ENCODE measurements at regions not wholly inside any gene's neighbourhood (a gene's known extent, or its start where the extent isn't known, plus 50 kb on each side); places are given as distances from the start of the nearest gene placed in this dataset.
A peak's percentile ranks its signal among the peaks of the same experiment; 100 is the strongest.

DNA sequence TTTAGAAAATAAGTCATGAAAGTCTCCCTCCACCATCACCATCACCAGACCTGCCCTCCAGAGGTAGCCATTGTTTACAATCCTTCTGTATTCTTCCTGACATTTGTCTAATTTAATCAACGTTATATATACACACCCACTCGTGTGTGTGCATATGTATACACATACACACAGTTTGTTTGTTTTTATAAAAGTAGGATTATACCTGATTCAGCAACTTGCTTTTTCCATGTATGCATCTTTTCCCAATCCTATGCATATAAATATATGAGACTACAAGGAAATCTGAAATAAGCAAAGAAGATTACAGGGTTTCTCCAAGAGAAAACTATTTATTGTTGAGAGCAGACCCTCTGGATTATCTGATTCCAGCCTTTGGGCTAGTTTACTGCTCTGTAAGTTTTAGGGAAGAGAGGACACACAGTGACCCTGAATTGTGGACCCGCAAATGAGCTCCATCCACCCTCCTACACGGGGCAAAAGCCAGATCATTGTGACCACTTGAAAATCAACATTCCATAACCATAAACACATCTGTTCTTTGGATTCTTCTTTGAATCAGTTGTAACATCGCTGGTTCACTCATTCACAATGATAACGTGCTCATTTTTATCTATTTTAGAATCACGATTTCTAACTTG is 104.3 kb downstream of the CPN2 start:
- no peak for DNase-seq (ENCODE audit: low read depth in 3 of 3, low spot score in 2 of 3)

DNA sequence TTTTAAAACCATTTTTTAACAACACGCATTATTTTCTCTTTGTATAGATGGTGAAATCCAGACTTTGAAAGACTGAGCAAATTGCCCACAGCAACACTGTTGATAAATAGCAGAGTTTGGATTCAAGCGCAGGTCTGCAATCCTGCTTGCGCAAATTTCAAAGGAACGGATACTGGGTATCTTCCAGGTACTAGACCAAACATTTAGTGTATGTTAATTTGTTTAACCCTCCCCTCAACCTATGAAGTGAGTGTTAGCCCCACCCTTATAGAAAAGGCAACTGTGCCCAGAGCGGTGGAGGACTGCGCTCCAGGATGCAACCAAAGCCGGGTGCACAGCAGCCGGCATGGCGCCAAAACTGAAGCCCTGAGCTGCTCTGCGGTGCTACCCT is 103.8 kb downstream of the CPN2 start:
- no peak for DNase-seq (ENCODE audit: low read depth in 3 of 3, low spot score in 2 of 3)

DNA sequence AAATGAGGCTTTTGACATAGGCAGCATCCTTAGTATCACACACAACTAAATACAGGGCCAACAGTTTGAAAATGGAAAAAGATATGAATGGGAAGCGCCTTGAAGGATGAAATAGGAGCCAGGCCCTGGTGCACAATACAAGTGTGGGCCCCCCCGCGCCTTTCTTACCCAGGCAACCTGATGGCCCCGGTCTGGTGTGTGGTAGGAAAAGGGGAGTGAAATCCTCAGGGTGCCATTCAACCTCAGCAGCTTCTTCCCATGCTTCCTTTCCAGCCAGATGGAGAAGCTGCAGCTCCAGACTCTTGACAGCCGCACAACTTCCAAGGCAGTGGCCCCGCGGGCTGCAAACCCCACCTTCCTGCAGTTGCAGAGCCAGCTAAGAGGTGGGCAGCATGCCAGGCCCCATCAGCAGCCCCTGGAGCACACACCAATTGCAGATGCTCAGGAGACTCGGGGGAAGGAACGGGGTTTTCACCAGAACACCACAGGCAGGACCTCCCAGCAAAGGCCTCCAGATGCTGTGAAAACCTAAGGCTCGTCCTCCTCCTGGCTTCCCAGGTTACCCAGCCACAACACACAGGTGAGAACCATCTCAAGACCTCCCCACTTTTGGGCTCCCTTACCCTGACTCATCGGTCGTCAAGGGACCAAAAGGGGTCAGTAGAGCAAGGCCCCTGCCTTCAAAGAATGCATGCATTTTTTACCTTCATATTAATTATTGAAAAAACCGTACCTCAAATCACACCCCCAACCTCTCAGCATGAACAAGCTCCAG is 101.6 kb downstream of the CPN2 start:
- DNase-seq (ENCODE audit: low read depth in 3 of 3, low spot score in 2 of 3), result no peak

DNA sequence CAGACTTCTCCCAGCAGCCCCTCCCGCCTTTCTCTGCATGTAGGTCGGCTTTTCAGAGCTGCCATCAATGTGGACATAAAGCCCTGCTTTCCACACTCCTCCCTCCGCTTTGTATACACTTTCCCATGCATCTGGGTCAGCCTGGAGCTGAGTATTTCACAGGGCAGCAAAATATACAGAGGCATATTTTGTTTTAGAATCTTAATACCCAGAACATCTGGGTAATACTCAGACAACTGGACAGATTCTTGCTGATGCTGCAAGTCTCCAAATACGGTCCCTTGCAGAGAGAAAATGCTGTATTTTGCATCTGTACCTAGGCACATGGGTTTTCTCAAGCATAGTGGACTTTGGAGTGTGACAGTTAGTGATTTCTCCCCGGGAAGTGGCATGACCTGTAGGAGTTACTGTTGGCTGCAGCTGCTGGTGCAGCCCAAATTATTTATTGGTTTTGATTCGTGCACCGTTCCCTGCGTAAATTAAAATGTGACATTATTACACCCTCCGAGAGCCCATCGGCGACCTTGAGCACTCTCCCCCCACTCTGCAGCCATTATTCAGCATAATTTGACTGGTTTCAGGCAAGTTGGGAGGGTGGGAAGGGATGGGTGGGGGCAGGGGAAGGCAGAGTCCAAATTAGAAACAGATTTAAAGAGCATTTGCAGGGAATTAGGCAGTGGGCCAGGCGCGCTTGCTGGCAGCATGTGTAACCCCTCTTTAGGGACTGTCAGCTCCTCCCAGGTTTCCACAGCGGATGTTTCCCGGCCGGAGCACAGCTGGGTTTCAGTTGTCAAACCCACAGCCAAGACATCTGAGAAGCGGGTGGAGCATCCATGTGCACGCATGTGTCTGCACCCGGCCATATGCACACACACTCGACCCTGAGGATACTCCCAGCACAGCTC is 100.8 kb downstream of the CPN2 start:
- DNase-seq (ENCODE audit: low read depth in 3 of 3, low spot score in 2 of 3), result peak in 1 of 3 donors; percentile 72

DNA sequence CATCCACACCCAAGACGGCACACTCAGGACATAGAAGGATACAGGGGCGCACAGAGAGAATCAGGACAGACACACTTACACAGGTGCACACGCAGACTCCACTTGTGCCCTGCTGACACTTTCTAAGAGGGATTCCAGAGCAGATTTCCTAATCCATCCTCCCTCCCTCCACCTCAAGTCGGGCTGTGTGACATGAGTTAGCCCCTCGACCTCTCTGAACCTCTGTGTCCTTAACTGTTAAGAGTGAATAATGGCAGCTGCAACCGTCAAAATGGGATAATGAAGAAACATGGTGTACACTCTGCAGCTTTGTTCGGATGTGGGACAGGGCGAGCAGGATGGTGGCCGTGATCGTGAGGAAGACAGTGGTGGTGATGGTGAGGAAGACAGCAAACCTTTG is 100.1 kb downstream of the CPN2 start:
- no peak for DNase-seq (ENCODE audit: low read depth in 3 of 3, low spot score in 2 of 3)

DNA sequence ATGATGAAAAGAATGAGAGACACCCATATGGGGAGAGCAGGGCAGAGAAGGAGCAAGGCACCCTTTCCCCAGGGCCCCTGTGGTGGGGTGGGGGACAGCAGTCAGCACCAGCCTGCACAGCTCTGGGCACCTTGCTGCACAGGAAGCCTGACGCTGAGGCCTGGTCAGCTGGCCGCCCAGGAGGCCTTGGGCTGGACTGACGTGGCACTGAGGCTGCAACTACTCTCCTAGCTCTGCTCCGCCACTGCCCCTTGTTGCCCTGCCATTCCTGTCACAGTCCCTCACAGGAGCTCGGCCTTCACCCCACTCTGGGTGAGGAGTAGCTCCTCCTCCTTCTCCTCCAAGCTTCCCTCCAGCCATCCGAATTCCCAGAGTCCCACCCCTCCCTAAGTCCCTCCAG is 99.7 kb downstream of the CPN2 start:
- DNase-seq (ENCODE audit: low read depth in 3 of 3, low spot score in 2 of 3), result no peak

DNA sequence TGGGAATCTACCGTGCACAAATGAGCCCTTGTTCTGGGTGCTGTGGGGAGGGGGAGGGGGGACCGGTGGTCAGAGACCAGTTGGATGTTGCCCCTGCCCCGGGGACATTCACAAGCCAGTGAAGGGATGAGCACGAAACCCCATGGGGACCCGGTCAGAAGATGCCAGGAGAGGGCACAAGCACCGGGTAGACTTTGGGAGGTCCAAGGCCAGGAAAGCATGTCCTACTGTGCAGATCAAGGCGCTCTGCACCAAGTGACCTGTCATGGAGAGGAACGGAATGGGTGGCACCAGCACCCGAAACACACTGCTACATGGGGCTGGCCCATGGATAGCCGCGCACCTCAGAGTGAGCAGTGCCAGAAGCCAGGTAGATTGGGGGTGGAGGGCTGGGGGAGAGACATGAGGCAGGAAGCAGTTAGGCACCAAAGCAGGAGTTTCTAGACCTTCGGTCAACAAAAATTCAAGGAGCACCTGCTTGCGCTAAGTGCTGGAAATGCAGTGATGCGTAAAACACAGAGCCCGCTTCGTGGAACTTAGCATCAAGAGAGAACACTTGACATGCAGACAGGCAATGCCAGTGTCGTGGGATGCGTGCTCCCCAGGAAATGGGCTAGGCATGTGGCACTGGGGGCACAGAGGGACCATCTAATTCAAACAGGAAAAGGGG is 99.1 kb downstream of the CPN2 start:
- DNase-seq (ENCODE audit: low read depth in 3 of 3, low spot score in 2 of 3), result no peak

DNA sequence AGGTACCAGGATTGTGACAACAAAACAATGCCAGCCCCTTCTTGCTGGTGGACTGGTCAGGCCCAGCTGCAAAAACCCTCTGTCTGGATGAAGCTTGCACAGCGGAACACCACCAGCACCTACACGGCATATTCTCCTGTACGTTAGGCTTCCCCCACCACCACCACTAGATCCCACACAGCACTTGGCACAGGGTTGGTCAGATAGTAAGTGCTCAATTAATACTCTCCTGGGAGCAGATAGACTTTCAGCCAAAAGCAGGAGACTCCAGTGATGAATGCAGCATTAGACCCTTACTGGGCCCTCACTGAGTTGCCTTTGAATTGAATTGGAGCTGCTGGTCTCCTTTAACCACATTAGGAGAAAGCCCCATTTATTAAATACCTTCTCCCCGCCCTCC is 97.9 kb downstream of the CPN2 start:
- no peak for DNase-seq (ENCODE audit: low read depth in 3 of 3, low spot score in 2 of 3)

DNA sequence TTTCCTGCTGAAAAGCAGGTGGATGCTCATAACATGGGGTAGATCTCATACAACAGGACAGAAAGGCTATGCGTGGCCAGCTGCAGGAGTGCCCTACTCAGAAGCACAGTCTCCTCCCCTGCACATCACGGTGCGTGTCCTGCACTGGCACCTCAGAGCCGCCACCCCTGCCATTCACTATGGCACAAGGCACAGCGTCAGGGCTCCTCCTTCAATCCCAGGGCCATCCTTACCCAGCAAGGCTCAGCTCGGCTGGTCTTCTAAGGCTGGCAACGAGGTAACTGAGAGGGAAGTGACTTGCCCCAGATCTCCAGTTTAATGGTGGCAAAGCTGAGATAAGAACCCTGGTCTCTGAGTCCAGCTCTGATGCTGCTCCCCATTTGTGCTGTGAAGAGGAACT is 97.1 kb downstream of the CPN2 start:
- no peak for DNase-seq (ENCODE audit: low read depth in 3 of 3, low spot score in 2 of 3)

DNA sequence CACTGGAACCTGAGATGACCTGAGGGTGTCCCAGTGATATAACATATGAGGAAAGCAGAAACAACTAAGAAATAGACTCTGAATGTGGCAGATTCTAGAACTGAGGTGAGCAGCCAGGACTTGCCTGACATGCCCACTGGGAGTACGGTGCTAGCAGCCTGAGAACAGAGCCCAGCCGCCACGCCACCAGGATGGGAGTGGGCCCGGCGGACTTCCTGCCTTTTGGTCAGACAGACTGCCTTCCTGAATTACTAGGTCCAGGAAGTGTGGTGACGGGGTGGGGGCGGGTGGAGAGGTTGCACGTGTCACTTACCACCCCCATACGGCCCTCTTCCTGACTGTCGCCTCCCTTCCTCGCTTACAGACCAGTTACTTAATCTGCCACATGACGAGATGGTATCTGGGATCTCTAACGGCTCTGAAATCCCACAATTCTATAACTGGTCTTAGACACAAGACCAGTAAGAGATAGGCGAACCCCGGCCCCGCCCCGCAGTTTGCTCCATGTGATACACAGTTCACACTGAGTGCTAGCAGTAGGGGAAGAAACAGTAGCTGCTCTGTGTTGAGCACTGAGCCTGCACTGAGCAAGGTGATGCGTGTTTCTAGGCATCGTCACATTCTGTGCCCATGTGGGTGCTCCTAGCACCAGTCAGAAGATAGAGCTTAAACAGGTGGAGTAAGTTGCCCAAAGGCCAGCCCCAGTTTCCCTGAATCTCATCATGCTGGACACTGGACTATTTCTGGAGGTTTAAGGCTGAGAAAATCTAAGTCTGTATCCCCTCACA is 95.7 kb downstream of the CPN2 start:
- DNase-seq (ENCODE audit: low read depth in 3 of 3, low spot score in 2 of 3), result no peak

DNA sequence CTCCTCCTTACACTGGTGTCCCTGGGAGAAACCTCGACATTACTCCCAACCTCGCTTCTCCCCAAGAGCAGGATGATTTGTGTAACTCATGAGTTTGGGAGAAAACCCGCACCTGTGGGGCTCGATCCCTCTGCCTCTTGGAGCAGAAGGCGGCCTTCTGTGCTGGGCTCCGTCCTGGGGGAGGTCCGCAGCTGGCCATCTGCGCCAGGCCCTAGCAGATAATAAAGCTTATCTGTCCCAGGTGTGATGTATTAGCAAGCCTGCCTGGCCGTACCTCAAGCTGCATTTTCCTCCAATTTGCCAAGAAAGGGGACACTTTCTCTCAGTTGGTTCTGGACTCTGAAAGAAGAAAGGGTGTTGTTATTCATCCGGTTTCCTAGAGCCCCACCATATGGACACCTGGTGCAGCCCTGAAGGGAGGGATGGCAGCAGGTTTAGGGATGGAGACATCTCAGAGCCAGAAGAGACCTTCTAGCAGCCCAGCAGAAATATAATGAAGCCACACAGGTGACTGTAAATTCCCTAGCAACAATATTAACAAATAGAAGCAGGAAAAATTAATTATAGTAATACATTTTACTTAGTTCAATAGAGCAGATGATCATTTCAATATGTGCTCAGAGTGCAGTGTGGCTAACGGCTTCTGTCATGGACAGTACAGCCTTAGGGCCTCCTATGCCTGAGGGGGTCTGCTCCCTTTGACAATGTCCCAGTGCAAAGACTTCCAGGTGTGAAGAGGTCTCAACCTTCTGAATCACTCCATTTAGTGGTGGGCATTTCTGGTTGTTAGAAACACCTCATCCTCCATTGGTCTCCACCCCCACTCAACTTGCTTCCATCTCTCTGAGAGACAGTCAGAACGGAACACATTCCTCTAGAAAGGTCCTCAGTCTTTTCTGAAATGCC is 94.8 kb downstream of the CPN2 start:
- DNase-seq (ENCODE audit: low read depth in 3 of 3, low spot score in 2 of 3), result no peak

DNA sequence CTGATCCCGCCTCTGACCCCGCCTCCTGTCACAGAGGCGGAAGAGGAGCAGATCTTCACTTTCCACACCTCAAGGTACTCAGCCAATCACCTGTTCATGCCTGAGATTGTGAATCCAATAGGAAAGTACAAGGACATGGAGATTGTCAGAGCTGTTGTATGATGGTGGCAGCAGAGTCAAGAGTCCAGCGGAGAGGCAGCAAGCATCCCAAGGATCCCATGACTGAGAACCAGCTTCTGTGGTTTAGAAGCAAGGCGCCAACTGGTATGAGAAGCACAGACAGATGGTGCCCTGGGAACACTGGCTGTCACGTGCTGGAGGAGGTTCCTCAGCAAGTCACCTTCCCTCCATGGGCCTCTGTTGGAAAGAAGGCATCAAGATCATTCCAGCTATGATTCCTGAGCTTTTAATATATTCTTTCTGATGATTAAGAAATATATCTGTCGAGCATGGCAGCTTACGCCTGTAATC is 93.9 kb downstream of the CPN2 start:
- DNase-seq (ENCODE audit: low read depth in 3 of 3, low spot score in 2 of 3), result no peak

DNA sequence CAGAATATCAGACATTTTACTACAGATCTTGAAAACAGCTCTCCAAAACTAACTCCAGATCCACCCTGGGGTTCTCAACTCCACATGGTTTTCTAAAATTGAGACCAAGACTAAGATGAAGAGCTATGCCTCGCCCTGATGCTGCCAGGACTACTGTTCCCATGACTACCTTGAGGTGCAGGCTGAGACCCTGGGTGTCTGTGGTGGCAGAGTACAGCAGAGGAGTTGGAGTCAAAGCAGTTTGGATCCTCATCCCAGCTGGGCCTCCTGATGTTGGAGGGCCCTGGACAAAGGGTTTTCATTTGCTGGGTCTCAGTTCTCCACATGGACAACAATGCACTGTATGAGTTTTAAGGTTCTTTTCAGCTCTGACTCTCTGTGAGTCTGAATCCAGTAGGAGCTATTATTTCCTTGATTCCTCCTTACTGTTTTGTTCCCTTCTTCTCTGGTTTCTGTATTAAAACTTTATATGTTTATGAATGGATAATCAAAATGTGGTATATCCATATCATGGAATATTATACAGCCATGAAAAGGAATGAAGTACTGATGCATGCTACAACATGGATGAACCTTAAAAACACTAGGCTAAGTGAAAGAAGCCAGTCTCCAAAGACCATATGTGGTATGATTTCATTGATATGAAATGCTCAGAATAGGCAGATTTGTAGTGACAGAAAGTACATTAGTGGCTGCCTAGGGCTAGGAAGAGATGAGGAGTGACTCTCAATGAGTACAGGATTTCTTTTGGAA is 93.0 kb downstream of the CPN2 start:
- no peak for DNase-seq (ENCODE audit: low read depth in 3 of 3, low spot score in 2 of 3)

DNA sequence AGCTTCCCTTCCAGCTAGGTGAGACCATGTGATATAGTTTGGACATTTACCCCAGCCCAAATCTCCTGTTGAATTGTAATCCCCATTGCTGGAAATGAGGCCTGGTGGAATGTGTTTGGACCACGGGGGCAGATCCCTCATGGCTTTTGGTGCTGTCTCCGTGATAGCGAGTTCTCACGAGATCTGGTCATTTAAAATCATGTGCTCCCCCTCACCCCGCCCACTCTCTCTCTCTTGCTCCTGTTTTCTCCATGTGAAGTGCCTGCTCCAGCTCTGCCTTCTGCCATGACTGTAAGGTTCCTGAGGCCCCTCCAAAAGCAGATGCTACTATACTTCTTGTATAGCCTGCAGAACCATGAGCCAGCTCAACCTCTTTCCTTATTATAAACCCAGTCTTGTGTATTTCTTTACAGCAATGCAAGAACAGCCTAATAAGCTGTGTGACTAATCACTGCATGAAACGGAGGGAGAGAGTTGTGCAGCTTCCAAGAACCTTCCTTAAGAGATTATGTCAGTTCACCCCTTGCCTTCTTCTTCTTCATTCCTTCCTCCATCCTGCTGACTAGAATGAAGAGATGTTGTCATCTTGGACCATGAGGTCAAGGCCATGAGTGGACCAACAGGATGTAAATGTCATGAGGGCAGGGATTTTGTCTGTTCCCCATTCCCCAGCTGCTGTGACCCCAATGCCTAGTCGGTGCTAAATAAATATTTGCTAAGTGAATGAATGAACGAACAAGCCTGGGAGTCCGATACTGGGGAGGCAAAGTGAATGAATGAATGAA is 91.0 kb downstream of the CPN2 start:
- DNase-seq (ENCODE audit: low read depth in 3 of 3, low spot score in 2 of 3), result no peak

DNA sequence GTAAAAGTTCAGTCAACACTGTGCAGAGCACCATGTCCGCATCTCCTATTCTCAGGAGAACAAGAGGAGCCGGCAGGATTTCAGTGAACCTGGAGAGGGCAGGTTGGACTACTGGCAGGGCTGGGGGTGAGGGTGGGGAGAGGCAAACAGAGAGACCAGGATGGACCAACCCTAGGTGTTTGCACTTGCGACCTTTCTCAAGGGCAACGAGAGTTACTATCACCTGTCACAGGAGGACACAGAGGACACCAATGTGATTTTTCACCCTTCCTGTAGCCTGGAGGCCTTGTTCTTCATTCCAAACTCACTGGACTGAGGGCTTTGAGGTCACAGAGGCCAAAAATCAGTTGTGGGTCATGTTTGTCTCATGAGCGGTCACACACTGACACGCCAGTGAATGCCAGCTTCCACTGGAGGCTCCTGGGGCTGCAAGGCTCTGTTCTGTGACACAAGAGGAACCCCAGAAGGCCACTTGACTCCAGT is 89.5 kb downstream of the CPN2 start:
- DNase-seq (ENCODE audit: low read depth in 3 of 3, low spot score in 2 of 3), result no peak

DNA sequence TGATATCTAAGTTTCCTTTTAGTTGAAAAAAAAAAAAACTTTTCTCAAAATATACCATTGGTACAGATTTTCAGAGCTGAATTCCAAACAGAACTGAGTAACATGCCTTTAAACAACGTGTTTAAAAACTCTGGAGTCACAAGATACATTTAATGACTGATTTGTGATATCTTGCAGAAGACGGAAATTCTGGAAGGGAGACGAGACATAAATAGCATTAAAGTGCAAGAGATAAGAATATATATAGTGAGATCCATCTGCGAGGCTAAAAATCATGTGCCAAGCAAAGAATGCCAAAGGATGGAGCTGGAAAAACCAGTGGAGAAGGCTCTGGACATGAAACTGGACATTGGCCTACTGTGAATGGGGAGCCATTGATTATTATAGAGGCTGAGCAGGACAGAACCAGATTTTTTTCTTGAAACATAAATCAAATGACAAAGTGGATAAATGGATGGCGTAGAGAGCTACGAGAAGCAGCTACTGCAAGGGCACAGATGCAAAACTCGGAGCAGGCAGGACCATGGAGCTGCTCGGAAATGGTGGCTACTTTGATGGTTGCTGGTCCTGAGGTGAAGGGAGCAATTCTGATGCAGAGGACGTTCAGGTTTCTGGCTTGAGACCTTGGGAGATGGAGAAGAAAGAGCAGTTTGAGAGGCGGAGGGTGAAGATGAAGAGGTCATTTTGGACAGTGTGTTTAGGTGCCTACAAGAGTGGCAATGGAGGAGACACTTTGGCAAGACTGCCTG is 88.8 kb downstream of the CPN2 start:
- no peak for DNase-seq (ENCODE audit: low read depth in 3 of 3, low spot score in 2 of 3)

DNA sequence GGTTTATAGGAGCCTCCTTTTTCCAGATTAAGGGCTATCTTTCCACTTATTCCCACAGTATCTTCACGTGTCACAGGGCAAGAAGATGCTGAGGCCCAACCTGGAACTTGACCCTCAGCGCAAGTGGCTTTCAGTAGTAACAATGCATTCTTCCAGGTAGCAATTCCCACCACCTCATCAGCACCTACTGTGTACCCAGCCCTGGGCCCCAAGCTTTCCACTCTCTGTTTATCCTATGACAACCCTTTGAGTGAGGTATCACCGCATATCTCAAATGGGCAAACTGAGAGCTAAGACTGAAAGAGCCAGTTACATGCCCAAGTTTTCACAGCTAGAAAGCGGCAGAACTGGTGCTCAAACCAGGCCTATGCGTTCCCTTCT is 88.2 kb downstream of the CPN2 start:
- DNase-seq (ENCODE audit: low read depth in 3 of 3, low spot score in 2 of 3), result no peak
